D721Med (cell line): ENCODE measurements at regions not wholly inside any gene's neighbourhood (a gene's known extent, or its start where the extent isn't known, plus 50 kb on each side); places are given as distances from the start of the nearest gene placed in this dataset.

Source experiments
- DNase-seq: peaks from one replicate; pipeline ENCODE4 v3.0.0; 2011; ENCODE audit warnings: low spot score; ENCODE audit not compliant: insufficient read length
- FAIRE-seq: peaks from 2 replicates; lab custom pipeline; 2011; peaks lifted over from hg19 to GRCh38; lab: Jason Lieb, UNC
- TF ChIP-seq, protein P1 (sequence below): IDR thresholded peaks from 2 replicates; pipeline ENCODE4 v1.5.1; 2012; ENCODE audit warnings: mild to moderate bottlenecking, control low read depth; ENCODE audit not compliant: insufficient read depth; ENCODE audit errors: missing control alignments

DNA sequence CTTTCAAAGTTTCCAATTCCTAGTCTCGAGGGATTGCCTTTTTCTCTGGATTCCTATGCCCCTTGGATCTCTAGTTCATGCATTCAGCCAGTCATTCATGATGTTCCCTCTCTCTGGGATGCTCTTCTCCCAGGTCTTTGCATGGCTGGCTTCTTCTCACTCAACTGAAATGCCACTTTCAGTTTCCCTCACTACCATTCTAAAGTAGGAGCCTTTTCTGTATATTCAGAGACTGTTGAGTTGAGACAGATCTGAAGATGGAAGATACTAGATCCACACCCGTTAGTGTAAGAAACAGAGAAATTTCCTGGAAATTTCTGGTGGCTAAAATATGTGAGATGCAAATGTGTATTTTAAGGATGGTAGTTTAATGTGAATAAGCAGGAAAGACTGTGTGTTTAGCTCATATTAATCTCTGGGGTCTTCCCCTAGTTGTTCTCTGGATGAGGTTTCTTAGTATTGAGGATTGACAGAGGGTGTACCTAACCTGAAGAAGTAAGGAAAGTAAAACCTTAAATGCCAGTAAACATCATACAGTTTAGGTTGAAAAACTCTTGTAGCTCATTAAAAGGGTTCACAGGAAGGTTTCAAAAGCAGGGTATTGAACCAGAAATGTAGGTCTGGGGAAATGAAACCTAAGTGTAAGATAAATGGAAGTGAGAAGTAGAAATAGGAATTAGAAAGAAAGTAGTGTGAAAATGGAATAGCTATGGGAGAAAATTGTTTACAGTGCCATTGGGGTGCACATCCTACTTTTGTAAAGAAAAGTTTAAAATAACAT is 331.3 kb downstream of the NDFIP2 start:
- FAIRE-seq: no peak
- TF ChIP-seq, protein P1, sequence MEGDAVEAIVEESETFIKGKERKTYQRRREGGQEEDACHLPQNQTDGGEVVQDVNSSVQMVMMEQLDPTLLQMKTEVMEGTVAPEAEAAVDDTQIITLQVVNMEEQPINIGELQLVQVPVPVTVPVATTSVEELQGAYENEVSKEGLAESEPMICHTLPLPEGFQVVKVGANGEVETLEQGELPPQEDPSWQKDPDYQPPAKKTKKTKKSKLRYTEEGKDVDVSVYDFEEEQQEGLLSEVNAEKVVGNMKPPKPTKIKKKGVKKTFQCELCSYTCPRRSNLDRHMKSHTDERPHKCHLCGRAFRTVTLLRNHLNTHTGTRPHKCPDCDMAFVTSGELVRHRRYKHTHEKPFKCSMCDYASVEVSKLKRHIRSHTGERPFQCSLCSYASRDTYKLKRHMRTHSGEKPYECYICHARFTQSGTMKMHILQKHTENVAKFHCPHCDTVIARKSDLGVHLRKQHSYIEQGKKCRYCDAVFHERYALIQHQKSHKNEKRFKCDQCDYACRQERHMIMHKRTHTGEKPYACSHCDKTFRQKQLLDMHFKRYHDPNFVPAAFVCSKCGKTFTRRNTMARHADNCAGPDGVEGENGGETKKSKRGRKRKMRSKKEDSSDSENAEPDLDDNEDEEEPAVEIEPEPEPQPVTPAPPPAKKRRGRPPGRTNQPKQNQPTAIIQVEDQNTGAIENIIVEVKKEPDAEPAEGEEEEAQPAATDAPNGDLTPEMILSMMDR: no peak
- DNase-seq: no peak

DNA sequence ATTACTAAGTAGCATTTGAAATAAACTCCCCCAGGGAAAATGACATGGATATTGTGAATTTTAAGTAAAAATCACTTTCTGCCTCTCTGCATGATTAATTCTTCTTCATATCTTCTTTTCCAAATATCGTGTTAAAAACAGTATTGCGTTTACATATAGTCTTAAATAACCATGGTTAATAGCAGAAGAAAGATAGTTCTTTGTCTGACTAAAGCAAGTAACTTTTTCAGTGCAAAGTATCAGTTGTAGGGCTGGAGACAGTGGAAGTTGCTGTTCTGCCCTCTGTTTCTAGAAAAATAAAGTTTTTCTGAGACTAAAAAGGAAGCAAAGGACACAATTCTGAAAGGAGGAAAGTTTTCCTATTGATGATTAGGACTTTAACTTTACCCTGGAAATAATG is 330.2 kb downstream of the NDFIP2 start:
- TF ChIP-seq, protein P1: no peak
- FAIRE-seq (no peak), DNase-seq (no peak)

DNA sequence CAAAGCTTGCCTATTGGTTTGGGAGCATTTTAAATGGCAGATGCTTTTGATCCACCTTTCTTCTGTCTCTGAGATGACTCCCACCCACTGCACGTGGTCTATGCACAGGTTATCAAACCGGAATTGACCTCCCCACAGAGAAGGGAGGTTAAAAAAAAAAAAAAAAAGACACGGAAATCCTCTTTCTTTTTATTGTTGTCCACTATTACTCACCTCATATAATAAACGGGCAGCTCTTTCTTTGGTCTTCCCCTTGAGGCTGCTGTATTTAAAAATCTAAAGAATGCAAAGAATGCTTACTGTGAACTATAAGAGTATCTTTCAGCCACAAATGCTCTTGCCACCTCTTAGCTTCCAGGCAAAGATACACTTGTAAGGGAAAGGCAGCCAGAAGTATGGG is 329.7 kb downstream of the NDFIP2 start:
- DNase-seq: no peak

DNA sequence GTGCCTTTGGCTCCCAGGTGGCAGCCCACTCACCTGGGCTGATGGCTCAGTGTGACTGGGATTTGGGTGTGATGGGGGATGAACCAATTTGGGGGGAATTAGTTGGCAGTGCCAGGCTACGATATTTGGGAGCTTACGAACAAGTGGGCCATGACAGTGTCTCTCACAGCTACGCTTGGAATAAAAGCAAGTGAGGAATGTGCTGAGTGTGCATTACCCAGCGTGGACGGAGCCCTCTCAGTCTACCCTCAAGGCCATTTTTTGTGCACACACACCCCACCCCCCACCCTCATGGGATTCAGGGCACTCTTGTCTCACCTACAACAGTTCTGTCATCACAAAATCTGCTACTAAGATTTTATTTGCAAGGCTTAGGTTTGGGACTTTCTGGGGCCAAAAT is 329.1 kb downstream of the NDFIP2 start:
- no peak for DNase-seq
- FAIRE-seq: no peak
- TF ChIP-seq, protein P1: no peak

More for the DNA sequence above, 329.7 kb downstream of the NDFIP2 start:
- TF ChIP-seq, protein P1: no peak
- no peak for FAIRE-seq

DNA sequence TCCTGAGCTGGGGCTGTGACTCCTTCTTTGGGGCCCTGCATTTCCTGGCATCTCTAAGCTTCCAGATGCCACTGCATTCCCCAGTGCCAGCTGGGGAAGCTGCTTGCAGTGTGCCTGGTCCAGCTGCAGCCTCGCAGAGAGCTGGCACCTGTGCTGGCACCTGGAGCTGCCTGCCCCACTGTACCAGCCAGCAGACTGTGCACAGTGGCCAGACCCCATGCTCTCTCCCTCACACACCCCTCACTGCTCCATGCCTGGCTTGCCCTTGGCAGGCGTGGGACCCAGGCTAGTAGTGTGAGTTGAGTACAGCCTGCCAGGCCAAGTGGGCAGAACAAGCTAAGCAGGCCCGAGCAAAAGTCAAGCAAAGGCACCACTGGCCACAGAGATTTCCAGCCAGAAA is 327.5 kb downstream of the NDFIP2 start:
- DNase-seq (no peak), FAIRE-seq (no peak)
- TF ChIP-seq, protein P1: no peak

DNA sequence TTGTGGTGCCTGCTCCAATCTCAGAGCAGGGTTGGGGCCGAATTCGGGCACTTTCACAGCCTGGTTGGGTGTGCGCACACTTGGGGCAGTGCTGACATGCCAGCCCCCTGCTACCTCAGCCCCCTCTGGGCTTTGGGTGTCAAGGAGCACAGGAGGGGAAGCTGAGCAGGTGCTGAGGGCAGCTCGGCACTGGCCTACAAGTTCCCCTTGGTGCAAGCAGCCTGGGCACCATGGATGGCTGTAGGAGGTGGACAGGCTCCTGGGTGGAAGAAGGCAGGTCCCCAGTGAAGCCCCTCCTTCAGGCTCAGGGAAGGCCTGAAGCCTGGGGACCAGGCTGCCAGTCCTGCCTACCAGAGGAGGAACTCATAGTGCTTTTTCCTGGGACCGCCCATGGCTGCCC is 326.6 kb downstream of the NDFIP2 start:
- FAIRE-seq (no peak), DNase-seq (no peak)
- TF ChIP-seq, protein P1: no peak

DNA sequence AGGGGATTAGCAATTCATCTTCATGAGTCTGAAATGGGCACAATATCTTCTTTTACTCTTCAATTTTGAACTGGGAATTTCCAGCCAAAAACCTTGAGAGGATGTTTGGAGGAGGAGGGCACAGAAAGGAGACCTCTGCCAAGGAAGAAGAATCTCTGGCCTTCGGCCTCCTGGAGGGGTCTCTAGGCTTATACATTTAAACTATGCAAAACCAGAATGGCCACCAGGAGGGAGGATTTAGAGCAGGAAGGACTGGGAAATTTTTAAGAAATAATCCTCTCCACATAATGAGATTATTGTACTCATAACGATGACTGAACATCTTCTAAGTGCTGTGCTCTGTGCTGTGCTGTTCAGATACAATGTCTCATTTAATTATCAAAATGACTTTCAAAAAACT is 325.9 kb downstream of the NDFIP2 start:
- FAIRE-seq (no peak), DNase-seq (no peak)
- TF ChIP-seq, protein P1: no peak
